NCI-H748 (cell line): ENCODE measurements at regions not wholly inside any gene's neighbourhood (a gene's known extent, or its start where the extent isn't known, plus 50 kb on each side); places are given as distances from the start of the nearest gene placed in this dataset.
A peak's percentile ranks its signal among the peaks of the same experiment; 100 is the strongest.
"Not testable (repeated sequence)": the region's sequence is repeated elsewhere in the genome, so short reads cannot be mapped to it uniquely, and the experiment has no call there.

Experiments used
- DNase-seq: peaks from one replicate; lab custom pipeline; 2025; ENCODE audit not compliant: unreplicated experiment; lab: John Stamatoyannopoulos, UW

DNA sequence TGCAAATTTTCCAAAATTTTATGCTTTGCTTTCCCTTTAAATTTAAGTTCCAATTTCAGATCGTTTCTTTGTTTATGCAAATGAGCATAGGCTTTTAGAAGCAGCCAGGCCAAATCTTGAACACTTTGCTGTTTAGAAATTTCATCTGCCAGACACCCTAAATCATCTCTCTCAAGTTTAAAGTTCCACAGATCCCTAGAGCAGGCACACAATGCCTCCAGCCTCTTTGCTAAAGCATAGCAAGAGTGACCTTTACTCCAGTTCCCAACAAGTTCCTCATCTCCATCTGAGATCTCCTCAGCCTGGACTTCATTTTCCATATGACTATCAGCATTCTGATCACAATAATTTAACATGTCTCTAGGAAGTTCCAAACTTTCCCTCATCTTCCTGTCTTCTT lies 254.5 kb downstream of the DLL1 start:
- not testable (repeated sequence) for DNase-seq

DNA sequence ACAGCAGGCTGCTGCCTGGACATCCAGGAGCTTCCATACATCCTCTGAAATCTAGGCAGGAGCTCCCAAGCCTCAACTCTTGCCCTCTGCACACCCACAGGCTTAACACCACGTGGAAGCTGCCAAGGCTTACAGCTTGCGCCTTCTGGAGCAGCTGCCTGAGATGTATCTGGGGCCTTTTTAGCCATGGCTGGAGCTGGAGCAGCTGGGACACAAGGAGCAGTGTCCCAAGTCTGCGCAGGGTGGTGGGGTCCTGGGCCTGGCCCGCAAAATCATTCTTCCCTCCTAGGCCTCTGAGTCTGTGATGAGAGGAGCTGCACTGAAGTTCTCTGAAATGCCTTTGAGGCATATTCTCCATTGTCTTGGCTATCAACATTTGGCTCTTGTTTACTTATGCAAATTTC lies 255.0 kb downstream of the DLL1 start:
- DNase-seq = no peak

DNA sequence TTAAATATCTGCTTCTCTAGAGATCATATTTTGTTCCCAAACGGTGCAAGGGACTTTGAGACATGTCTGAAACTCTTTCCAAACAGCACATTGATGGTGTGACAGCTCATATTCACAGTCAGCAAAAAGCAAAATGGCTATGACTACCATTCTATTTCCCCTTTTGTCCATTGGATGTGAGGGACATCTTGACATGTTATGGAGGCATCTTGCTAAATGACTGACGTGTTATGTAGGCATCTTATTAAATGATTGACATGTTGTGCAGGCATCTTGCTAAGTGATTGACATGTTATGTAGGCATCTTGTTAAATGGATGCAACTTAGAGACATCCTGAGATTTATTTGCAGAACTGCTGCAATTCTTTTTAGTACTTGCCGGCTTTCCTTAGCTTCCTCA lies 255.8 kb downstream of the DLL1 start:
- no peak for DNase-seq

GRCh38 chr6:170034294-170034693 lies 256.6 kb downstream of the DLL1 start:
- DNase-seq = no peak

DNA sequence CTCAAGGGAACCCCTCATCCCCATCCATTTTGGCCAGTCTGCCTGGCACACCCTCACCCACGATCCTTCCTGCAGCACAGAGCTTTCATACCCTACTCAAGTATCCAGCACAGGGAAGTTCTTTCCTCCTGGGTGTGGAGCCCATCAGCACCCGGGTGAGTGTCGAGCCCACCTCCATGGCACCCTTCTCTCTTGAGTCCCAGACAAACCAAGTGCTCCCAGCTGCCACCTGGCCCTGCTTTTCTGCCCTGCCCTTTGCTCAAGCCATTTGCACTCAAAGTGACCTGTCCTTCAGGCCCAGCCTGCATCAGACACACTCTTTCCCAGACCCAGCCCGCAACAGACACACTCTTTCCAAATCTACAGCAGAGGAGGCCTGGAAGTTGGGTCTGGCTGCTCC lies 257.2 kb downstream of the DLL1 start:
- no peak for DNase-seq

GRCh38 chr6:170032706-170033309 lies 258.1 kb downstream of the DLL1 start:
- no peak for DNase-seq

GRCh38 chr6:170032197-170032596 lies 258.7 kb downstream of the DLL1 start:
- no peak for DNase-seq

- no peak for DNase-seq
These were observed 259.2 kb downstream of the DLL1 start for GRCh38 chr6:170031684-170032121.

GRCh38 chr6:170030821-170031471 lies 259.9 kb downstream of the DLL1 start:
- DNase-seq = peak; percentile 98

- DNase-seq = no peak
These were observed 260.5 kb downstream of the DLL1 start for GRCh38 chr6:170030284-170030815.

DNA sequence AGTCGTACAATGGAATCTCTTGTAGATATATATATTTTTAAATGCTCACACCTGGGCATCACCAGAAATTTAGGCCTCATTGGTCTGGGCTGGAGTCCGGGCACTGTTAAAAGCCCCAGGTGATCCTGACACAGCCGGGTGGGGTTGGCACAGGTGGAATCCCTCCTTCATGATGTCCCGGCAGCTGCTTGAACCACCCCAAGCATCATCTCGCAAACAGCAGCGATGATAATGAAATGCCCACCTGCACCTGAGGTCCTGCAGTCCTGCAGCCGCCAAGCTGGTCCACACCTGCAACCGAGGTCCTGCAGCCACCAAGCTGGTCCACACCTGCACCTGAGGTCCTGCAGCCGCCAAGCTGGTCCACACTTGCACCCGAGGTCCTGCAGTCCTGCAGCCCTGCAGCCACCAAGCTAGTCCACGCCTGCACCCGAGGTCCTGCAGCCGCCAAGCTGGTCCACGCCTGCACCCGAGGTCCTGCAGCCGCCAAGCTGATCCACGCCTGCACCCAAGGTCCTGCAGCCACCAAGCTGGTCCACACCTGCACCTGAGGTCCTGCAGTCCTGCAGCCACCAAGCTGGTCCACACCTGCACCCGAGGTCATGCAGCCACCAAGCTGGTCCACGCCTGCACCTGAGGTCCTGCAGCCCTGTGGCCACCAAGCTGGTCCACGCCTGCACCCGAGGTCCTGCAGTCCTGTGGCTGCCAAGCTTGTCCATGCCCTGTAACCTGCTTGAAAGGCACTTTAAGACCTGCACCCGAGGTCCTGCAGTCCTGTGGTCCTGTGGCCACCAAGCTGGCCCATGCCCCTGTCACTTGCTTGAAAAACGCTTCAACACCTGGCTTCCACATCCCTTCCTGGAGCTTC lies 261.2 kb downstream of the DLL1 start:
- DNase-seq = no peak

DNA sequence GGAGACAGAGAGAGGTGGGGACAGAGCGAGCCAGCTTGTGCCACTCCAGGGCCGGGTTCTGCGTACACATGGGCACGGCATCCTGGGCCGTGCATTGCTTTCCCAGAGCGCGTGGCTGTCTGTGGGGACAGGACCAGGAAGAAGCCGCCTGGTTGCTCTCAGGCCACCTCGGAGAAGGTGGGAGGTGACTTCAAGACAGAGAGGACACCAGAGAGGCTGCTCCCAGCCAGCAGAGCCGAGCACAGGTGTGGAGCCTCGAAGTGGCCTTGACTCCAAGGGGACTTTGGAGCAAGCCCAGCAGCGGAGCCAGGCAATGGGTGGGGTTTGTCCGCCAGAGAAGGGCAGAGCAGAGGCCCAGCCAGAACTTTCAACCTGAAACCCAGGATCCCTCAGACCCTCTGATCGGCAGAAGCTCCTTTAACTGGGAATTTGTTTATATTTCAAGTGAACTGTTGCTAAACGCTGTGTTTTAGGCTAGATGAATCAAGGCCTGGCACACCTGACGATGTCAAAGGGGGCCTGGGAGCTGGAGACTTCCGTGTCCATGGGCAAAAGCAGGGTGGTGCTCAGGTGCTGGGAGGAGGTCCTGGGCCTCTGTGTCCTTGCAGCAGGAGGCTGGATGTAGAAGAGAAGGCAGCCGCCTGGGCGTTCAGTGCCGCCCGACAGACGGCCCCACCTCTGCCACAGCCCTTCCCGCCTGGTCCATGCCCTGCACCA lies 262.1 kb downstream of the DLL1 start:
- DNase-seq = no peak

- no peak for DNase-seq
These were observed 263.2 kb downstream of the DLL1 start for GRCh38 chr6:170027647-170028043.

DNA sequence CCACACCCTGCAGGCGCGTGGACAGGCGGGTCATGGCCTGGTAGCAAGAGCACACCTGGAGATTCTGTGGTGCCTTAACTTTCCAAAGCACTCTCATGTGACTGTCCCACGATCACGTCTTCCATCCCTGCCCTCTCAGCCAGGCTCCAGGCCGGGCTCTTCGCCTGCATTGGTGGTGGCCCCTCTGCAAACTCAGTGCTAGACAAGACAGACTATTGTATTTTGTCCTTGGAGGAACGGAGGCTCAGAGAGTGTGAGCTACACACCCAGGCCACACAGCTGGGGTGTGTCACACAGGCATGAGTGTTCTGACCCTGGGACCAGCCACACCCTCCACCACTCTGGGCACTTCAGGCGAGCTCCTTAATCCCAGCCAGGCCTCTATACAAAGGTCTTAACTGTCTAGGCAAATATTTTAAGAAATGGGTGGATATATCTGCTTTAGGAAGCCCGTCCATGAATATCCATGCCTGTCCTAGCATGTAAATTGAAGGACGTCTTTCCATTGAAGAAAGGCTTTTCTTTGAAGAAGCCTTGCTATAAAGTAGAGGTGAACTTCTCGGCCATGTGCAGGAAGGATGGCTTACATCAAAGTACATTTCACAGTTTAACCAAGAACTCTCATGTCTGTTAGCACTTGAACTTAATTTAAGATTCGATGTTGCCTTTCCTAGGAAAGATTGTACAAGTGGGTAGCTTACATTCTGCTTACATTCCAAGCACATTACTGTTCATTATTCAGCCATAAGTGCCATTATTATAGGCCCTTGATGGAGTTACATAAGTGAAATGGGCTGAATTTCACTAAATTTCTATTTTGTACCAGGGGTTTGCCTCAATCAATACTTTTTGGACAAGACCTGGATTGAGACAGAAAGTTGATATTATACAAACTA lies 263.9 kb downstream of the DLL1 start:
- no peak for DNase-seq

GRCh38 chr6:170025935-170026750 lies 264.7 kb downstream of the DLL1 start:
- DNase-seq = peak; percentile 97

GRCh38 chr6:170025341-170025911 lies 265.5 kb downstream of the DLL1 start:
- peak; percentile 78 for DNase-seq

DNA sequence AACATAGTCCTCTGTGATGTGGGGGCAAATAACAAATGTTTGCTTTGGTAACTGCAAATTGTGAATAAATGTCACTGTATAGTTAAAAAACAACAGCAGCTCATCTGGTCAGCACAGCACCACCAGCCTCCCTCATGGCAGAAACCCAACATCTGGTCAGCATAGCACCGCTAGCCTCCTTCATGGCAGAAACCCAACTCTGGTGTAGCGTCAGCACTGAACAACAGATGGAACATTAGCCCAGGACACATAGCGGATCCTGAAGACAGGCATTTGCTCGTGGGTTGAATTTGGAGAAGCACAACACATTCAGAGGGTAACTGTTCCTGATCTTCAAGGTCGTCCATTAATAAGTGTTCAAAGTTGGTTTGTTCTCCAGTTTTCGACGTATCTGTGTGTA lies 265.9 kb downstream of the DLL1 start:
- peak; percentile 78 for DNase-seq

GRCh38 chr6:170023620-170024521 lies 267.0 kb downstream of the DLL1 start:
- DNase-seq = no peak
